Vagina (tissue), 2 donors: ENCODE measurements at regions not wholly inside any gene's neighbourhood (a gene's known extent, or its start where the extent isn't known, plus 50 kb on each side); places are given as distances from the start of the nearest gene placed in this dataset.

ENCODE experiments used
- CTCF ChIP-seq, 3 experiments: fragments of 450-650 bp in 2 of 3; fragments of 200-600 bp in 1 of 3; sonication (generic) in 1 of 3; IDR thresholded peaks; one replicate each; pipeline ENCODE4 v1.5.1; 2017 to 2019; ENCODE audit warnings: antibody characterized with exemption in 3 of 3, mild to moderate bottlenecking in 2 of 3, moderate library complexity in 2 of 3
- POLR2A ChIP-seq, 2 donors: fragments of 450-650 bp; IDR thresholded peaks; one replicate each; pipeline ENCODE4 v1.6.1; 2017; ENCODE audit warnings: antibody characterized with exemption in 2 of 2, mild to moderate bottlenecking in 2 of 2, moderate library complexity in 2 of 2

- no peak for TF ChIP-seq CTCF (IDR thresholded peaks at IDR 0.05)
- no peak for TF ChIP-seq POLR2A (IDR thresholded peaks at IDR 0.05)
These were observed 417.6 kb downstream of the NOVA1 start for GRCh38 chr14:26180221-26180620.
